BLaER1 (cell line): ENCODE measurements at regions not wholly inside any gene's neighbourhood (a gene's known extent, or its start where the extent isn't known, plus 50 kb on each side); places are given as distances from the start of the nearest gene placed in this dataset.

Experiments
- H3K27ac ChIP-seq: shearing (Covaris generic); formaldehyde crosslinking; 2 replicates; pipeline ENCODE4 v1.8.1; 2022
- H3K27me3 ChIP-seq: shearing (Covaris generic); formaldehyde crosslinking; 2 replicates; pipeline ENCODE4 v1.8.1; 2022
- H3K36me3 ChIP-seq: shearing (Covaris generic); formaldehyde crosslinking; 2 replicates; pipeline ENCODE4 v1.8.1; 2022
- H3K4me1 ChIP-seq: shearing (Covaris generic); formaldehyde crosslinking; 2 replicates; pipeline ENCODE4 v1.8.1; 2022
- H3K4me2 ChIP-seq: shearing (Covaris generic); formaldehyde crosslinking; 2 replicates; pipeline ENCODE4 v1.8.1; 2022
- H3K4me3 ChIP-seq: shearing (Covaris generic); formaldehyde crosslinking; 2 replicates; pipeline ENCODE4 v1.8.1; 2022
- H3K9ac ChIP-seq: shearing (Covaris generic); formaldehyde crosslinking; 2 replicates; pipeline ENCODE4 v1.8.1; 2022
- H3K9me3 ChIP-seq: shearing (Covaris generic); formaldehyde crosslinking; 2 replicates; pipeline ENCODE4 v1.8.1; 2022
- H4K20me1 ChIP-seq: shearing (Covaris generic); formaldehyde crosslinking; 2 replicates; pipeline ENCODE4 v1.8.1; 2022
- Cebpa-rat ChIP-seq: shearing (Covaris generic); IDR thresholded peaks from 2 replicates; pipeline ENCODE4 v1.8.1; 2022

GRCh38 chr2:172344159-172344558 lies 83.2 kb upstream of the ITGA6 start:
- Histone ChIP-seq H3K27me3 (no peaks in the 10 kb centered on the region), H3K4me2 (no peak overlapping the region), H3K27ac (no peak overlapping the region), H3K9ac (no peak overlapping the region), H3K4me3 (no peak overlapping the region), H4K20me1 (no peaks in the 10 kb centered on the region), H3K9me3 (peaks cover 39% of the 10 kb centered on the region), H3K4me1 (peaks cover 17% of the 10 kb centered on the region), H3K36me3 (no peaks in the 10 kb centered on the region)
- no peak for TF ChIP-seq Cebpa-rat

GRCh38 chr2:172345956-172346555 lies 81.3 kb upstream of the ITGA6 start:
- Histone ChIP-seq H3K4me2 (no peak overlapping the region), H3K27ac (no peak overlapping the region), H3K9ac (no peak overlapping the region), H3K36me3 (no peaks in the 10 kb centered on the region), H3K4me1 (peaks cover 8% of the 10 kb centered on the region), H3K9me3 (peaks cover 39% of the 10 kb centered on the region), H3K4me3 (no peak overlapping the region), H4K20me1 (no peaks in the 10 kb centered on the region), H3K27me3 (no peaks in the 10 kb centered on the region)
- TF ChIP-seq Cebpa-rat: no peak

- H3K9ac ChIP-seq: no peak overlapping the region
- no peaks in the 10 kb centered on the region for H3K27me3 ChIP-seq
- H3K4me3 ChIP-seq: no peak overlapping the region
- no peak overlapping the region for H3K27ac ChIP-seq
- no peak for TF ChIP-seq Cebpa-rat
- H3K36me3 ChIP-seq: no peaks in the 10 kb centered on the region
- H4K20me1 ChIP-seq: no peaks in the 10 kb centered on the region
- H3K4me1 ChIP-seq: peaks cover 12% of the 10 kb centered on the region
- peaks cover 33% of the 10 kb centered on the region for H3K9me3 ChIP-seq
- H3K4me2 ChIP-seq: no peak overlapping the region
These were observed 78.7 kb upstream of the ITGA6 start for GRCh38 chr2:172348555-172349288.

- H4K20me1 ChIP-seq: no peaks in the 10 kb centered on the region
- peaks cover 14% of the 10 kb centered on the region for H3K9me3 ChIP-seq
- H3K9ac ChIP-seq: no peak overlapping the region
- TF ChIP-seq Cebpa-rat: no peak
- H3K27me3 ChIP-seq: no peaks in the 10 kb centered on the region
- H3K36me3 ChIP-seq: no peaks in the 10 kb centered on the region
- 0 out of 2 replicates have a peak overlapping the region, but pooled peaks have one; percentile 25 for H3K27ac ChIP-seq
- H3K4me3 ChIP-seq: no peak overlapping the region
- peak overlapping the region; percentile 27 for H3K4me2 ChIP-seq
- H3K4me1 ChIP-seq: peaks cover 17% of the 10 kb centered on the region
These were observed 76.4 kb upstream of the ITGA6 start for GRCh38 chr2:172350839-172351479.

GRCh38 chr2:172351586-172351985 lies 75.8 kb upstream of the ITGA6 start:
- Histone ChIP-seq H3K4me1 (peaks cover 24% of the 10 kb centered on the region), H3K27me3 (no peaks in the 10 kb centered on the region), H3K36me3 (no peaks in the 10 kb centered on the region), H3K4me2 (no peak overlapping the region), H3K9ac (no peak overlapping the region), H4K20me1 (no peaks in the 10 kb centered on the region), H3K9me3 (peaks cover 11% of the 10 kb centered on the region), H3K27ac (no peak overlapping the region), H3K4me3 (no peak overlapping the region)
- TF ChIP-seq Cebpa-rat: no peak

GRCh38 chr2:172354347-172354746 lies 73.0 kb upstream of the ITGA6 start:
- Histone ChIP-seq H3K4me1 (peaks cover 51% of the 10 kb centered on the region), H3K4me2 (no peak overlapping the region), H4K20me1 (no peaks in the 10 kb centered on the region)

GRCh38 chr2:172357442-172357841 lies 69.9 kb upstream of the ITGA6 start:
- peak overlapping the region; percentile 79 for H3K4me2 ChIP-seq
- H3K27me3 ChIP-seq: no peaks in the 10 kb centered on the region
- H4K20me1 ChIP-seq: no peaks in the 10 kb centered on the region
- TF ChIP-seq Cebpa-rat: no peak
- peak overlapping the region; percentile 69 for H3K27ac ChIP-seq
- peaks cover 49% of the 10 kb centered on the region for H3K4me1 ChIP-seq
- H3K9ac ChIP-seq: peak overlapping the region; percentile 11; the same call in 1 of the 2 replicates
- H3K4me3 ChIP-seq: no peak overlapping the region
- no peaks in the 10 kb centered on the region for H3K36me3 ChIP-seq
- no peaks in the 10 kb centered on the region for H3K9me3 ChIP-seq

More at GRCh38 chr2:172354347-172354746, 73.0 kb upstream of the ITGA6 start:
- Histone ChIP-seq H3K4me3 (no peak overlapping the region), H3K27ac (no peak overlapping the region), H3K36me3 (no peaks in the 10 kb centered on the region), H3K9me3 (no peaks in the 10 kb centered on the region), H3K27me3 (no peaks in the 10 kb centered on the region), H3K9ac (no peak overlapping the region)
- no peak for TF ChIP-seq Cebpa-rat

GRCh38 chr2:172358691-172359556 lies 68.5 kb upstream of the ITGA6 start:
- Histone ChIP-seq H3K9me3 (no peaks in the 10 kb centered on the region), H3K4me2 (peak overlapping the region; percentile 79), H3K27ac (peak overlapping the region; percentile 69; the same call in 1 of the 2 replicates), H4K20me1 (no peaks in the 10 kb centered on the region), H3K36me3 (no peaks in the 10 kb centered on the region), H3K27me3 (no peaks in the 10 kb centered on the region), H3K4me1 (peaks cover 49% of the 10 kb centered on the region), H3K4me3 (no peak overlapping the region), H3K9ac (no peak overlapping the region)
- no peak for TF ChIP-seq Cebpa-rat

- no peak overlapping the region for H3K4me3 ChIP-seq
- no peaks in the 10 kb centered on the region for H3K36me3 ChIP-seq
These were observed 66.0 kb upstream of the ITGA6 start for GRCh38 chr2:172361360-172361759.

More at GRCh38 chr2:172361360-172361759, 66.0 kb upstream of the ITGA6 start:
- Histone ChIP-seq H4K20me1 (no peaks in the 10 kb centered on the region), H3K4me2 (no peak overlapping the region), H3K27ac (no peak overlapping the region), H3K9me3 (no peaks in the 10 kb centered on the region), H3K27me3 (no peaks in the 10 kb centered on the region), H3K9ac (no peak overlapping the region), H3K4me1 (peaks cover 40% of the 10 kb centered on the region)
- TF ChIP-seq Cebpa-rat: no peak
